GM19351 (cell line): ENCODE measurements at regions not wholly inside any gene's neighbourhood (a gene's known extent, or its start where the extent isn't known, plus 50 kb on each side); places are given as distances from the start of the nearest gene placed in this dataset.
"Not testable (repeated sequence)": the region's sequence is repeated elsewhere in the genome, so short reads cannot be mapped to it uniquely, and the experiment has no call there.

Source experiments
- ATAC-seq: cut with Tn5 transposase; IDR thresholded peaks from one replicate; pipeline ENCODE4 v1.9.1; 2021; ENCODE audit warnings: mild to moderate bottlenecking, moderate library complexity; ENCODE audit not compliant: unreplicated experiment

GRCh38 chr16:60077861-60078260 lies 1343.7 kb upstream of the GOT2 start:
- no peak for ATAC-seq

GRCh38 chr16:60074378-60074777 lies 1340.3 kb upstream of the GOT2 start:
- ATAC-seq: no peak

DNA sequence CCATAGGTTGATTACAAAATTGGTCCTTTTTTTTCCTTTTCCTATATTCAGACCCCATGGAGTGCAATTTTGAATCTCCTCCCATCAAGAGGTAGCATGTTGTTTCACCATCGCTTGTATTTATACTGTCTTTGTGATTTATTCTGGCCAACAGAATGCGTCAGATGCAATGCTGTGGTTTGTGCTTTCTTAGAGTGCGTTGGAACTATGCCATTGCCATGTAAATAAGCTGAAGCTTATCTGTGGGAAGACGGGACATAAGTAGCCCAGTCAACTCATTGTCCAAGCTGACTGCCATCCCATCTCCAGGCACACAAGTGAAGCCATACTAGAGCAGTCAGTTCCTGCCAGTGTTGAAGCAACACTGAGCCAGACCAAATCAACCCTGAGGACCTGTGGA lies 1339.3 kb upstream of the GOT2 start:
- no peak for ATAC-seq

GRCh38 chr16:60064026-60064425 lies 1329.9 kb upstream of the GOT2 start:
- ATAC-seq: no peak

DNA sequence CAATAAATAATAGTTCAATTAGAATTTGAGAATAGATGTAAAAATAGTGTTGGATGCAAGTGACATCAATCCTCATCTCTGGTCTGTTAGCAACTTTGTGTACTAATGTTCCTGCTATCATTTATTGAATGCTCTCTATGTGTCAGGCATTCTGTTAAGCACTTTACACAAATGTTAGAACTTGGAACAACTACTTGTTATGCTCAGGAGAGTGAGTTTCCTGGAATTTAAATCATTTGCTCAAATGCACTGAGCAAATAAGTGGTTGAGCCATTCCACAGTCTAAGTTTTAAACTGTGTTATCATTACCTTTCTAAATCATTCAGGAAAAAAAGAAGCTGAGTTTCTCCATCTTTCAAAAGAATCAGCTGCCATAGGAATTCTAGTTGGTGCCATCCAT lies 1327.3 kb upstream of the GOT2 start:
- no peak for ATAC-seq

DNA sequence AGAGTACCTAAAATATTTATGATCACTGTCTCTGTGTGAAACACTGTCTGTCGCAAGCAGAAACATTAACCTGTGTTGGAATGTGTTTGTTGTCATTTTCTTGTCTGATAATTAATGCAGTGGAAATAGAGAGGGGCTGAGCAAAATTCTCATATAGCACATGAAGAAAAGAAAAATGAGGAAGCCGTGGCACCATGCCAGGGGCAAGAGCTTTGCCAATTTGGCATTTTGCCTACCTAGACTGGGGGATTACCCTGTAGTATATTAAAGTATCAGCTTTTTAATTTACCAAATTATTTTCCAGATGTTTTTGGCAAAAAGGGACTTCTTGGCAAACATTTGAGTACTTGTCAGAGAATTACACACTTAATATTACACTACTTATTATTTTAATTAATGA lies 1326.6 kb upstream of the GOT2 start:
- no peak for ATAC-seq

DNA sequence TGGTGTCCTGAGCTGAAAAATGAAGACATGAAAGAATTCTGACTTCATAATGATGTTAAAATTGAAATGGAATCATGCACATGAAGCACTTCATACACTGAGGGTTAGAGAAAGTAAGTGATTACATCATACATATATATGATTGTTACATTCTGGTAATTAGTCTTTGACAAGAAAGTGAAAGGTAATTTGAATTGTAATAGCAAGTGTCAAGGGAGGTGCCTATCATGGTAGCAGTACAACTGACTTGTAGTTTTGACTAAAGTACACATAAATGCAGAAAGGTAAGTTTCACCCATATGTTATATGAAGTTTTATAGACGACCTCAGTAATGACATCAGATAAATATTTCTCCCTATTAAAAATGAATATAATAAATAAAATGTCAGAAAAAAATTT lies 1325.0 kb upstream of the GOT2 start:
- no peak for ATAC-seq

- no peak for ATAC-seq
Observed at GRCh38 chr16:60041671-60042070, 1307.6 kb upstream of the GOT2 start.

- ATAC-seq: no peak
Observed at GRCh38 chr16:60031740-60032139, 1297.6 kb upstream of the GOT2 start.

GRCh38 chr16:60027351-60027750 lies 1293.2 kb upstream of the GOT2 start:
- ATAC-seq: no peak

GRCh38 chr16:60013076-60013475 lies 1279.0 kb upstream of the GOT2 start:
- ATAC-seq: no peak

- ATAC-seq: no peak
Observed at GRCh38 chr16:60001523-60001922, 1267.4 kb upstream of the GOT2 start.

GRCh38 chr16:59997706-59998105 lies 1263.6 kb upstream of the GOT2 start:
- ATAC-seq: no peak

- no peak for ATAC-seq
Observed at GRCh38 chr16:59993101-59993500, 1259.0 kb upstream of the GOT2 start.

DNA sequence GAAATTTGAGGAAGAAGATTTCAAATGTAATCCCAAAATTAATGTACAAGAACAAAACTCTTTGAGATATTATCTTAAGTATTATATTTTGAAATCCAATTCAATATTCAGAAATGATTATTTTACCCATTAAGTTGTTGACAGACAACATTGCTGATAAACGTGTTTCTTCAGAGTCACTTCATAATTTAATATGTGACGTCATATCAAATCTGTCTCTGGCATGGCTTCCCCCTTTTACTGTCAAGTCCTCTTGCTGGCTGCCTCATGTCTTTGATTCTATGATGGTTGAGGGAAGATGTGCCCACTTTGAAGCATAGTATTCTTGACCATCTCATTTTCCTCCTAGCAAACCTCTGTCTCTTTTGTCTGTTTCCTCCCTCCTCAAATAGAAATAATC lies 1257.1 kb upstream of the GOT2 start:
- ATAC-seq: no peak

DNA sequence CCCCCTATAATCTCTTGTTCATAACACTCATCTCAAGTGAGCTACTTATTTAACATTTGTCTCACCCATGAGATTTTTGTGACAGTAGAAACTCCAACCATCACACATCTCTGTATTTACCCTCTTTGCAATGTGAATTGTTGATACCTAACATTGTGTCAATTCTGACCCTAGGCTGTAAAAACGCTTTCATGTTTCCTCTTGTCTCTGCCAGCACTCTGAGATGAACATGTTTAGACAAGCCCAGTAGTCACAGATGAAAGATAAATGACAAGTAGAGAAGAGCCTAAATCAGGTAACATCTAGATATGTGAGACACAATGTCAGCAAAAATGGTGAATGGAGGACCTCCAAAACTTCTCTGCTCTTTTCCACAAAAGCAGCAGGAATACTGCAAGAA lies 1254.5 kb upstream of the GOT2 start:
- ATAC-seq: no peak

DNA sequence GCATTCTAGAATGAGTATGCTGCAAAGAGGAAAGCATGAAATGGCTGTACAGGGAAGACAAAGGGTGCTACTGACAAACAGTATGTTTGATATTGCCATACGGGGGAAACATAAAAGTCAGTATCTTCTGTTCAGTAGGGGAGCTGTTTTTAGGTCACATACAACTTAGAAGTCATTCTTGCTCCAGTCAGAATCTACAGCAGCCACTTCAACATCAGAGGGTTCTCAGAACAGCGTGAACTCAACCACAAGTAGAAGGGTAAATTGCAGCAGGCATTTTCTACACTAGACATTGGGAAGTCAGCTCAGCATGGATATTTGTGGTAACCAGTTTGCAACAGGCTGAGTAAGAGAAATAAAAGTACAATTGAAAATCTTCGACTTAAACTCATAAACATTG lies 1241.8 kb upstream of the GOT2 start:
- ATAC-seq: no peak

DNA sequence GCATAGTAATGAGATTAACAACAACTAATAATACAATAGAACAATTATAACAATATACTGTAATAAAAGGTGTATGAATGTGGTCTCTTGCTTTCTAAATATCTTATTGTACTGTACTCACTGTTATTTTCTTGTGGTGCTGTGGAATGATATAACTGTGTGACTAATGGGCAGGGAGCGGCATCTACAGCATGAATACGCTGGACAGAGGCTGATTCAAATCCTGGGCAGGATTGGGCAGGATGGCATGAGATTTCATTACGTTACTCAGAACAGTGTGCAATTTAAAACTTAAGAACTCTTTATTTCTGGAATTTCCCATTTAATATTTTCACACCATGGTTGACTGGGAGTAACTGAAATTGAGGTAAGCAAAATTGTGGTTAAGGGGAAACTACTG lies 1239.8 kb upstream of the GOT2 start:
- ATAC-seq: no peak

GRCh38 chr16:59971264-59971663 lies 1237.1 kb upstream of the GOT2 start:
- no peak for ATAC-seq

DNA sequence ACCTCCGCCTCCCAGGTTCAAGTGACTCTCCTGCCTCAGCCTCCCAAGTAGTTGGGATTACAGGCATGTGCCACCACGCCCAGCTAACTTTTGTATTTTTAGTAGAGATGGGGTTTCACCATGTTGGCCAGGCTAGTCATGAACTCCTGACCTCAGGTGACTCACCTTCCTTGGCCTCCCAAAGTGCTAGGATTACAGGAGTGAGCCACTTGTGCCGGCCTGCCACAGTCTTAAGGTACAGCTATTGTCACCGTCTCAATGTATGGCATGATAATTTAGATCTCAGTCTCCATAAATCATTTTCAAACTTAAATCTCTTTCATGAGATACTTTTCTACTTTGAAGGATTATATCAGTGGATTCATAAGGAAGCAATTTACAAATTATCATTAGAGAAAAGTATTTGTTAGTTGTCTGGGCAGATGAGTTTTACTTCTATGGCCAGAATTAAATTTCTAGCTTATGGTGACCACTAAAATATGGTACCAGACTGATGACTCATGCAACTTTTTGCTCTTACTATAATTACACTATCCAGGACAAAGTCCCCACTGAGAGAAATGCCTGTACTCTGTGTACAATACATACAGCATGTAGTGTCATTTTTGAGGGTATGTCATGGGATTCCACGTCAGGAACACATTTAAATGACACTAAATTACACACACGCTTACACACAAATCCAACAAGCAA lies 1230.3 kb upstream of the GOT2 start:
- no peak for ATAC-seq

DNA sequence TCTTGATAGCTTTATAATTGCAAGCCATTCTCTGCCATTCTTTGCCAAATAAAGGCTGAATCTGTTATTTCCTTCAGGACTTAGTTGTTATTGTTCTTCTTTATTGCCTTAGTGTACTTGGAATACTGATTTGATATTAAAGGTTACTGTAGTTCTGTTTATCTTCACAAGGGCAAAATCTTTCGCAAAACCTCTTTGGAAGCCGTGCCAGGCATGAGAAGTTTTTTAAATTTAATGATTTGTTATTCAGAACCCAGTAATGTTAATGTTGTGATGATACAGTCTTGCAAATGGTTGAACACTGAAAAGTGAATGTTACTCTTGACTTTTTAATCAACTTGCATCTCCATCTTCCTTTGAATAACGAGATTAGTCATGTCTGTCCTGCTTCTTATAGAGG lies 1225.2 kb upstream of the GOT2 start:
- ATAC-seq: no peak

DNA sequence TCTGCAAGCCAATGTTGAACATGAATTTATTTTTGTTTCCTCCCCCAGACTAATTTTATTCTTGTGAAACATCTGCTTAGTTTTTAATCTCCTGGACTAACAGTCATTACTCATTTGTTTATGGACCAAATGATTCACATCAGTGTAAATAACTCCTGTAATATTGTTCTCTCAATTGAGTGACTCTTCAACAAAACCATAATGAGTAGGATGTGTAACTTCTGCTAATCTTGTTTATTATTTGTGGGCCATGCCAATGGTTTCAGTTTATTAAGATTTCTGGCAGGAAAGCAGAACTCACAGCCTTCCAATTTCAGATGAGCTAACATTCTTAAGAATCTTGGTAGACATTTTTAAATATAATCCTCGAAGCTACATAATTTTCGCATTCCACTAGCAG lies 1216.3 kb upstream of the GOT2 start:
- no peak for ATAC-seq

DNA sequence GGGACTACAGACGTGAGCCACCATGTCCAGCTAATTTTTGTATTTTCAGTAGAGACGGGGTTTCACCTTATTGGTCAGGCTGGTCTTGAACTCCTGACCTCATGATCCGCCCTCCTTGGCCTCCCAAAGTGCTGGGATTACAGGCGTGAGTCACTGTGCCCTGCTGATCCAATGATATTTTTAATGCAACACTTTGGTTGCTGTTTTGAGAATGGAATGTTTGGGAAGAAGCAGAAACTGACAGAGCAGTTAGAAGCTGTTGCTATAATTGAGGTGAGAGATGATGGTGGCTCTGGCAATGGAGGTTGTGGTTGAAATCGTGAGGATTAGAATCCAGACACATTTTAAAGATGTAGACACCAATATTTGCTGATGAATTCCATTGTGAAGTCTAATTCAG lies 1209.9 kb upstream of the GOT2 start:
- not testable (repeated sequence) for ATAC-seq
